ENCODE measurements at regions not wholly inside any gene's neighbourhood (a gene's known extent, or its start where the extent isn't known, plus 50 kb on each side); places are given as distances from the start of the nearest gene placed in this dataset.

DNA sequence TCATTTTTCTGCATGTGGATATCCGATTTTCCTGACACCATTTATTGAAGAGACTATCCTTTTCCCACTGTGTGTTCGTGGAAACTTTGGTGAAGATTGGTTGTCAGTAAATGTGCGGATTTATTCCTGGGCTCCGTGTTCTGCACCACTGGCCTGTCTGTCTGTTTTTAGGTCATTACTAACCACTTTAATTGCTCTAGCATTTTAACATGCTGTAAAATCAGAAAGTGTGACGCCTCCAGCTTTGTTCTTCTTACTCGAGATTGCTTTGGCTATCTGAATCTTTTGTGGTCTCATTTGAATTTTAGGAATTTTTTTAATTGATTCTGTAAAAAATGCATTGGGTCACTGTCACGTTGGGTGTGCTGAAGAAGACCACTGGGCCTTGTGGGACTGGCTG is 1458.7 kb downstream of the AACS start:
- DNase-seq, result no peak

GRCh38 chr12:126534495-126534894 is 1469.3 kb downstream of the AACS start:
- ATAC-seq (no peak), DNase-seq (no peak)
- Histone ChIP-seq H3K27ac (ENCODE audit: low read length) (no peak overlapping the region), H3K27me3 (ENCODE audit: control insufficient read depth, insufficient read depth, low read length) (no peaks in the 10 kb centered on the region), H3K4me1 (ENCODE audit: control insufficient read depth, insufficient read depth, low read length) (no peaks in the 10 kb centered on the region), H3K4me3 (ENCODE audit: low read length) (no peak overlapping the region), H3K36me3 (ENCODE audit: control insufficient read depth, insufficient read depth, low read length) (no peaks in the 10 kb centered on the region), H3K9me3 (ENCODE audit: control insufficient read depth, insufficient read depth, low read length) (no peaks in the 10 kb centered on the region)
- 73% methylated on average over 2 of the region's 2 CpGs for WGBS (ENCODE audit: insufficient coverage)
- H3K27ac Mint-ChIP-seq, result no peak overlapping the region
- H3K36me3 Mint-ChIP-seq, result no peaks in the 10 kb centered on the region
- intact Hi-C loops (cut with micrococcal nuclease), result no loop called here
- H3K27me3 Mint-ChIP-seq (ENCODE audit: low read depth in 2 of 2), result no peaks in the 10 kb centered on the region
- H3K9me3 Mint-ChIP-seq, result peaks cover 3 to 4% of the 10 kb centered on the region in 2 donors
- TF ChIP-seq, protein P1, sequence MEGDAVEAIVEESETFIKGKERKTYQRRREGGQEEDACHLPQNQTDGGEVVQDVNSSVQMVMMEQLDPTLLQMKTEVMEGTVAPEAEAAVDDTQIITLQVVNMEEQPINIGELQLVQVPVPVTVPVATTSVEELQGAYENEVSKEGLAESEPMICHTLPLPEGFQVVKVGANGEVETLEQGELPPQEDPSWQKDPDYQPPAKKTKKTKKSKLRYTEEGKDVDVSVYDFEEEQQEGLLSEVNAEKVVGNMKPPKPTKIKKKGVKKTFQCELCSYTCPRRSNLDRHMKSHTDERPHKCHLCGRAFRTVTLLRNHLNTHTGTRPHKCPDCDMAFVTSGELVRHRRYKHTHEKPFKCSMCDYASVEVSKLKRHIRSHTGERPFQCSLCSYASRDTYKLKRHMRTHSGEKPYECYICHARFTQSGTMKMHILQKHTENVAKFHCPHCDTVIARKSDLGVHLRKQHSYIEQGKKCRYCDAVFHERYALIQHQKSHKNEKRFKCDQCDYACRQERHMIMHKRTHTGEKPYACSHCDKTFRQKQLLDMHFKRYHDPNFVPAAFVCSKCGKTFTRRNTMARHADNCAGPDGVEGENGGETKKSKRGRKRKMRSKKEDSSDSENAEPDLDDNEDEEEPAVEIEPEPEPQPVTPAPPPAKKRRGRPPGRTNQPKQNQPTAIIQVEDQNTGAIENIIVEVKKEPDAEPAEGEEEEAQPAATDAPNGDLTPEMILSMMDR (IDR thresholded peaks at IDR 0.05), result no peak
- no peaks in the 10 kb centered on the region for H3K4me1 Mint-ChIP-seq
- H3K4me3 Mint-ChIP-seq, result no peak overlapping the region

More for the DNA sequence above, 1458.7 kb downstream of the AACS start:
- WGBS (ENCODE audit: insufficient coverage), result 79% methylated on average over 5 of the region's 7 CpGs
- TF ChIP-seq, protein P1 (IDR thresholded peaks at IDR 0.05), result no peak
- no peaks in the 10 kb centered on the region for H3K9me3 Mint-ChIP-seq
- no peaks in the 10 kb centered on the region for H3K27me3 Mint-ChIP-seq (ENCODE audit: low read depth in 2 of 2)
- H3K36me3 Mint-ChIP-seq, result no peaks in the 10 kb centered on the region
- Histone ChIP-seq H3K27ac (ENCODE audit: low read length) (no peak overlapping the region), H3K27me3 (ENCODE audit: control insufficient read depth, insufficient read depth, low read length) (no peaks in the 10 kb centered on the region), H3K36me3 (ENCODE audit: control insufficient read depth, insufficient read depth, low read length) (no peaks in the 10 kb centered on the region), H3K4me3 (ENCODE audit: low read length) (no peak overlapping the region), H3K9me3 (ENCODE audit: control insufficient read depth, insufficient read depth, low read length) (no peaks in the 10 kb centered on the region), H3K4me1 (ENCODE audit: control insufficient read depth, insufficient read depth, low read length) (no peaks in the 10 kb centered on the region)
- intact Hi-C loops (cut with micrococcal nuclease), result no loop called here
- H3K4me1 Mint-ChIP-seq, result no peaks in the 10 kb centered on the region
- no peak overlapping the region for H3K4me3 Mint-ChIP-seq
- ATAC-seq, result no peak
- H3K27ac Mint-ChIP-seq, result peak overlapping the region in 1 of 2 donors; percentile 13

GRCh38 chr12:126534942-126535341 is 1469.7 kb downstream of the AACS start:
- Mint-ChIP-seq H3K4me3 (no peak overlapping the region), H3K9me3 (peaks cover 2 to 3% of the 10 kb centered on the region in 2 donors)
- no peaks in the 10 kb centered on the region for H3K36me3 ChIP-seq (ENCODE audit: control insufficient read depth, insufficient read depth, low read length)

DNA sequence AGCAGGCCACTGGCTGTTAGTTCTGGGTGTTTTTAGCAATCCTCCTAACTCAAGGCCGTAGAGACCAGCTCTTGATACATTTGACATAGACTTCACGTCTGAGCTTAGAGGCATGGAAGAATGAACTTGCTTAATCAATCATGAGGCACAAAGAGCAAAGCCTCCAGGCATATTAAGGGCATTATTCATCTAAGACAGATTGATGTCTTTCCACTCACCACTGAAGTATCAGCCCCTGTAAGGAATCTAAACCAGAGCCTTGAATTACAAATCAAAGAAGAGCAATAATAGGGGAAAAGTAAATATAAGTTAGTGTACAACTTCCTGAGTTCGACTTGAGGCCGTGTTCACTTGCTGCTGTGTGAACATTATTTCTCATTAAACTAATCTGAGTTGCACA is 1470.7 kb downstream of the AACS start:
- Mint-ChIP-seq H3K36me3 (no peaks in the 10 kb centered on the region), H3K9me3 (peaks cover 3 to 4% of the 10 kb centered on the region in 2 donors), H3K27ac (no peak overlapping the region), H3K27me3 (ENCODE audit: low read depth in 2 of 2) (no peaks in the 10 kb centered on the region), H3K4me3 (no peak overlapping the region), H3K4me1 (no peaks in the 10 kb centered on the region)
- Histone ChIP-seq H3K27ac (ENCODE audit: low read length) (no peak overlapping the region), H3K27me3 (ENCODE audit: control insufficient read depth, insufficient read depth, low read length) (no peaks in the 10 kb centered on the region), H3K4me1 (ENCODE audit: control insufficient read depth, insufficient read depth, low read length) (no peaks in the 10 kb centered on the region), H3K4me3 (ENCODE audit: low read length) (no peak overlapping the region), H3K9me3 (ENCODE audit: control insufficient read depth, insufficient read depth, low read length) (no peaks in the 10 kb centered on the region), H3K36me3 (ENCODE audit: control insufficient read depth, insufficient read depth, low read length) (no peaks in the 10 kb centered on the region)
- no peak for DNase-seq
- TF ChIP-seq, protein P1 (IDR thresholded peaks at IDR 0.05), result no peak
- ATAC-seq, result no peak
- intact Hi-C loops (cut with micrococcal nuclease), result no loop called here
- 82% methylated on average over 4 of the region's 4 CpGs for WGBS (ENCODE audit: insufficient coverage)

More at GRCh38 chr12:126534942-126535341, 1469.7 kb downstream of the AACS start:
- ATAC-seq, result no peak
- intact Hi-C loops (cut with micrococcal nuclease), result no loop called here
- Histone ChIP-seq H3K27ac (ENCODE audit: low read length) (no peak overlapping the region), H3K4me1 (ENCODE audit: control insufficient read depth, insufficient read depth, low read length) (no peaks in the 10 kb centered on the region), H3K4me3 (ENCODE audit: low read length) (no peak overlapping the region), H3K27me3 (ENCODE audit: control insufficient read depth, insufficient read depth, low read length) (no peaks in the 10 kb centered on the region), H3K9me3 (ENCODE audit: control insufficient read depth, insufficient read depth, low read length) (no peaks in the 10 kb centered on the region)
- H3K36me3 Mint-ChIP-seq, result no peaks in the 10 kb centered on the region
- TF ChIP-seq, protein P1 (IDR thresholded peaks at IDR 0.05), result no peak
- H3K27me3 Mint-ChIP-seq (ENCODE audit: low read depth in 2 of 2), result no peaks in the 10 kb centered on the region
- WGBS (ENCODE audit: insufficient coverage), result 100% methylated on average over 1 of the region's 1 CpG
- no peak for DNase-seq
- H3K27ac Mint-ChIP-seq, result no peak overlapping the region
- no peaks in the 10 kb centered on the region for H3K4me1 Mint-ChIP-seq

Measured in natural killer cell (primary cell).